ENCODE measurements at regions not wholly inside any gene's neighbourhood (a gene's known extent, or its start where the extent isn't known, plus 50 kb on each side); places are given as distances from the start of the nearest gene placed in this dataset.
"Not testable (repeated sequence)": the region's sequence is repeated elsewhere in the genome, so short reads cannot be mapped to it uniquely, and the experiment has no call there.

DNA sequence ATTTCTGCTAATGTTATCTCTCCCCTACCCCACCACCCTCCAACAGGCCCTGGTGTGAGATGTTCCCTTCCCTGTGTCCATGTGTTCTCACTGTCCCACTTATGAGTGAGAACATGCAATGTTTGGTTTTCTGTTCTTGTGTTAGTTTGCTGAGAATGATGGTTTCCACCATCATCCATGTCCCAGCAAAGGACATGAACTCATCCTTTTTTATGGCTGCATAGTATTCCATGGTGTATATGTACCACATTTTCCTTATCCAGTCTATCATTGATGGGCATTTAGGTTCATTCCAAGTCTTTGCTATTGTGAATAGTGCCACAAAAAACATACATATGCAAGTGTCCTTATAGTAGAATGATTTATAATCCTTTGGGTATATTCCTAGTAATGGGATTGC lies 104.5 kb downstream of the ZNF33B start:
- not testable (repeated sequence) for DNase-seq

DNA sequence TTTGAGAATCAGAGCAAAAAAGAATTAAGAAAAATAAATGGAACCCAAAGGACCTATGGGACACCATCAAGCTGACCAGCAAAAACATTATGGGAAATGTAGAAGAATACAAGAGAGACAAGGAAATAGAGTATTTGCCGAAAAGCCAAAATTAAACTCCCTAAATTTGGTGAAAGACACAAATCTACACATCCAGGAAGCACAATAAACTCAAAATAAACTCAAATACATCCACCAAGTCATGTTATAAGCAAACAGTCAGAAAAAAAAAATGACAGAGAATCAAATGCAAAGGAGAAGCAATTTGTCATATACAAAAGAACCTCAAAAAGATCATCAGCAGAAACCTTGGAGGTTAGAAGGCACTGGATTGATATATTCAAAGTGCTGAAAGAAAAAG lies 105.4 kb downstream of the ZNF33B start:
- DNase-seq = no peak

DNA sequence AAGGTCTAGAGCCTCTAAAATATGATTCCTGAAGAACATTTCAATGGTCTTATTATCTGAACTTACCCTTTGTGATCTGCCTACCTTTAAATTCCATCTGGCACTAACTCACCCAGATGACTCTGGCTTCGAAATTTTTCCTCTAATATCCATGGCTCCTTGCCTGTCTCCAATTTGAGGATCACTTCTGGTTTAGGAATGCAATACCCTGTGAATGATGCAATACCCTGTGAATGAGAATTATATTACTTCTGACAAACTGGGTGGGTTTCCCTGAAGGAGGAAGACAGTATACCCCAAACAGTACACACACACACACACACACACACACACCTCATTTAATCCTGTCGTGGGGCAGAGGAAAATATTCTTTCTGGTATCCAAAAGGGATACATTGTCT lies 115.3 kb downstream of the ZNF33B start:
- no peak for DNase-seq

DNA sequence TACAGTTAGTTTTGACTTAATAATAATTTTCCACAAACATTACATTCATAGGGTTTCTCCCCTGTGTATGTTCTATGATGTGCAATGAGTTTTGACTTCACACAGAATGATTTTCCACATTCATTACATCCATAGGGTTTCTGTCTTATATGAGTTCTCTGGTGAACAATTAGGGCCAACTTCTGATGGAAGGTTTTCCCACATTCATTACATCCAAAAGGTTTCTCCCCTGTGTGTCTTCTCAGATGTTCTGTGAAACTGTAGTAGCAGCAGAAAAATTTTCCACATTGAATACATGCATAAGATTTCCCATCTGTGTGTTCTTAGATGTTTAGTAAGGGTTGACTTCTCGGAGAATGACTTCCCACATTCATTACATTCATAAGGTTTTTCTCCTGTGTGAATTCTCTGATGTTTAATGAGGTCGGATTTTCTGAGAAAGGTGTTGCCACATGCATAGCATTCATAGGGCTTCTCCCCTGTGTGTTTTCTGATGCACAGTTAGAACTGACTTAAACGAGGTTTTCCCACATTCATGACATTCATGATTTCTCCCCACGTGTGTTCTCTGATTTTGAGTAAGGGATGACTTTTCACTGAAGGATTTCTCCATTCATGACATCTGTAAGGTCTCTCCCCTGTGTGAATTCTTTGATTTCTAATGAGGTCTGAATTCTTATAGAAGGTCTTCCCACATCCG lies 118.5 kb downstream of the ZNF33B start:
- DNase-seq = no peak

DNA sequence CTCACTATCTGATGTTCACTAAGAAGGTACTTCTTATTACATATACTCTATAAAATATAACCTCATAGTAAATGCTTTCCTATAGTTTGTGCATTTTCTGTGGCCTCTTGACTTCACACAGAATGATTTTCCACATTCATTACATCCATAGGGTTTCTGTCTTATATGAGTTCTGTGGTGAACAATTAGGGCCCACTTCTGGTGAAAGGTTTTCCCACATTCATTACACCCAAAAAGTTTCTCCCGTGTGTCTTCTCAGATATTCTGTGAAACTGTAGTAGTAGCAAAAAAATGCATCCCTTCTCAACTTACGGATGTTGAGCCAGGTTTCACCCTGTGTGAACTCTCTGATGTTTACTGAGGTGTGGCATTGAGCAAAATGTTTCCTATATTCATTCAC lies 119.3 kb downstream of the ZNF33B start:
- DNase-seq = no peak

DNA sequence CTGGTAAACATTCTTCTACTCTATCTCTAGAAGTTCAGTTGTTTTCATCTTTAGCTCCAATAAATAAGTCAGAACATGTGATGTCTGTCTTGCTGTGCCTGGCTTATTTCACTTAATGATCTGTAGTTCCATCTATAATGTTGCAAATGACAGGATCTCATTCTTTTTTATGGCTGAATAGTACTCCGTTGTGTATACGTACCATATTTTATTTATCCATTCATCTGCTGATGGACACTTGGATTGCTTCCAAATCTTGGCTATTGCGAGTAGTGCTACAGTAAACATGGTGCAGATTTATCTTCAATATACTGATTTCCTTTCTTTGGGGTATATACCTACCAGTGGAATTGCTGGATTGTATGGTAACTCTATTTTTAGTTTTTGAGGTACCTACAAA lies 124.4 kb downstream of the ZNF33B start:
- DNase-seq = no peak

DNA sequence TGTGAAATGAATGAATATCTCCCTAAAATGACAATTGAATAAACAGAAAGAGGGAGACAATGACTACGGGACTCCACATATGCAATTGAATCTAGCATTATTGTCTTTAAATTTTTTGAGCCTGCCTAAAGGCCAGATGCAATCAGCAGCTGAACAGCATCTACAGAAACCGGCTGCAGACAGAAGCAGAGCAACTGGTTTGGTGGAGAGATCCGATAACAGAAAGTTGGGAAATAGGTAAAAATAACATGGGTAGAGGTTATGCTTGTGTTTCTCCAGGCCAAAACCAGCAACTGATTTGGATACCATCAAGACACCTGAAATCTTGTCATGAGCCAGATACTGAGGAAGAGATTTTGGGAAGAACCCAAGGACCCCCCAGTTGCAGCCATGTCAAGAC lies 146.6 kb downstream of the ZNF33B start:
- no peak for DNase-seq

DNA sequence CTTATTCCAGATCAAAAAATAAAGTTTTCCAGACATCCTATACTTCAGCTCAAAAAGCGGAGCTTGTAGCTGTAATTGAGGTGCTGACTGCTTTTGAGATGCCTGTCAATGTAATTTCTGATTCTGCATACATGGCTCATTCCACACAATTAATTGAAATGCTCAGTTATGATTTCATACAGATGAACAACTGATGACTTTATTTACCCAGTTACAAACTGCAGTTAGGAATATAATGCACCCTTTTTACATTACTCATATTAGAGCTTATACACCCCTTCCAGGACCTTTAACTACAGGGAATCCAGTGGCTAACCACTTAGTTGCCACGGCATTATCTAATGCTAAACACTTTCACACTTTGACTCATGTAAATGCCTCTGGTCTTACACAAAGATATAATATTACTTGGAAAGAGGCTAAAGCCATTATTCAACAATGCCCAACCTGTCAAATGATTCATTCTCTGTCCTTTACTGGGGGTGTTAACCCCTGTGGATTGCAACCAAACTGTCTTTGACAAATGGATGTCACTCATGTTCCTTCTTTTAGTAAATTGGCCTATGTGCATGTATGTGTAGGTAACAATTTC lies 147.3 kb downstream of the ZNF33B start:
- no peak for DNase-seq

DNA sequence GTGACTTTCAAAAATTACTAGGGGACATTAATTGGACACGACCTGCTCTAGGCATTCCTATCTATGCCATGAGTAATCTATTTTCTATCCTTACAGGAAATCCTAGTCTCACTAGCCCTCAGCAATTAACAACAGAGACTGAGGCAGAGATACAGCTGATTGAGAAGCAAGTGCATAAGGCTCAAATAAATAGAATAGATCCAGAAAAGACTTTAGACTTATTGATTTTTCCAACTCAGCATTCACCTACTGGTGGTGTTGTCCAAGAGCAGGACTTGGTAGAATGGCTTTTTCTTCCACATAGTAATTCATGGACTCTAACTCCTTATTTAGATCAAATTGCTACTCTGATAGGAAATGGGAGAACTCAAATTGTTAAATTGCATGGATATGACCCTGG lies 148.0 kb downstream of the ZNF33B start:
- no peak for DNase-seq

DNA sequence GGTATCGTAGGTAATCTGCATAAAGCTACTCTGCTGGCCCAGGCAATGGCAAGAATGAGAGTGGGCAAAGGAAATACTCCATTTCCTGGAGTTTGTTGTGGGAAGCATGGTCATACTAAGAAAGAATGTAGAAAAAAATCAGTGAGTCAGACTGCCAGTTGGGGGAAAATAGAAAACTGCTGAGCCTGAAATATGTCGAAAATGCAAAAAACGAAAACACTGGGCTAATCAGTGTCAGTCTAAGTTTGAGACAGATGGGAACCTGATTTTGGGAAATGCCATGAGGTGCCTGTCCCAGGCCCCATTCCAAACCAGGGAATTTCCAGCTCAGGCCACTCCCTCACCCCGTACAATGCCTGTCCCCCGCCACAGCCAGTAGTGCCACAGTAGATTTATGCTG lies 150.0 kb downstream of the ZNF33B start:
- DNase-seq = no peak

DNA sequence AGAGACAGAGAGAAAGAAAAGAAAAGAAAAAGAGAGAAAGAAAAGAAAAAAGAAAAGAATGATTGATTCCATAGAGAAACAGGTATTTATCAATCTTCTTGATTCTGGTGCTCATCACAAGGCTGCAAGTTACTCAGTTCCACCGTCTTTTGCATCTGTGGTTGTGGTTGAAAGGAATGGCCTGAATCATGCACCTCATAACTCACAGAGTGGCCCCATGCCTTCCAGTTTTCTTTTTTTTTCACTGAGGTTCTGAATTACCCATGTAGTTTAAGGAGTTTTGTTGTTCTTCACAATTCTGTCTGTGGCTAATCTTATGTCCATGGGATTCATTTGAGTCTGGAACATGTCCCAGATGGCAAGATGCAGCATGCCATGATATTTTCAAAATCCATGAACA lies 156.0 kb downstream of the ZNF33B start:
- no peak for DNase-seq

DNA sequence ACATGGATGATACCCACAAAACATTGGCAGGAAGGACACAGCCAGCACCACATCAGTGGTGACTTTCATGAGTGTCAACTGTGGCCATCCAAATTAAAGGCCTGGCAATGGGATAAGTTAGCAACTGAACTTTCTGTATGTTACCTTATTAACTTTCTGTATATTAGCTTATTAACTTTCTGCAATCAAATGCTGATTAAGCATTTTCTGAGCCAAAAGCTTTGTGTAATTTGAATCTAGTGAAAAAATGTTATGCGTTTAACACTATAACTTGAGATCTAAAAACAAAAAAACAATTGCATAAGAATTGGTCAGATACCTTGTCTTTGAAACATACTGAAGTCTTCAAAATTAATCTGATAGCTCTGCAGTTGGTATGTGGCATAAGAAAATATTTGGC lies 159.3 kb downstream of the ZNF33B start:
- DNase-seq = no peak

DNA sequence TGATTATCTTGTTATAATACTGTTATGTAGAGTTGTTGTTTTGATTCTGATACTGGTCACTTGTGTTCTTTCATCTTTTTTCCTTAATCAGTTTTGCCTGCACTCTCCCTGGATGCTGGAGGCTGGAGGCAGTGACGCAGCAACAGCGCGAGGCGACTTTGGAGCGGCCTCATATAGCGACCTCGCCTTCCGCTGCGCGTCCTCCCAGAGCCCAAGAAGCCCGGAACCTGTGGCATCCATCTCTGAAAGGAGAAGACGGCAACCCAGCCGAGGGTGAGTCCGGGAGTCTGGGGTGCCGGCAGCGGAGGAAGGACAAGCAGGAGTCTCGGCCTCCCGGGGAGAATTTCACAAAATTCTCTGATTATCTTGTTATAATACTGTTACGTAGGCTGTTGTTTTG lies 161.2 kb downstream of the ZNF33B start:
- DNase-seq = no peak

DNA sequence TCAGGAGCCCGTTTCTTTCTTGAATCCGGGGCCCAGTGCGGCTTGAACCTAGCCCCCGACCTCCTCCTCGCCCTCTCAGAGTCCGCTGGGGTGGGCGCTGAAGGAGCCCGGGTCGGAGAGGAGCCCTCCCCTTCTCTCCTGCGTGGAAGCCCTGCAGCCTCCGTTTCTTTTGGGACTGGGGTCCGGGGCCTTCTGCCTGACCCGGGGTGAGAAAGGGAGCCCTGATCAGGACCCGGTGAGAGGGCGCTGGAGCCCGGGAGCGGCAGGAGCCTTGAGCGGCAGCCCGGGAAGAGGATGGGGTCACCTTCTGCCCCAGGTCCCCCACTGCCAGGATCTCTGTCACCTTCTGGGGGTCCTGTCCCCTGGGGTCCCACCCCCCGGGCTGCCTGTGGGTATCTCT lies 162.3 kb downstream of the ZNF33B start:
- no peak for DNase-seq

DNA sequence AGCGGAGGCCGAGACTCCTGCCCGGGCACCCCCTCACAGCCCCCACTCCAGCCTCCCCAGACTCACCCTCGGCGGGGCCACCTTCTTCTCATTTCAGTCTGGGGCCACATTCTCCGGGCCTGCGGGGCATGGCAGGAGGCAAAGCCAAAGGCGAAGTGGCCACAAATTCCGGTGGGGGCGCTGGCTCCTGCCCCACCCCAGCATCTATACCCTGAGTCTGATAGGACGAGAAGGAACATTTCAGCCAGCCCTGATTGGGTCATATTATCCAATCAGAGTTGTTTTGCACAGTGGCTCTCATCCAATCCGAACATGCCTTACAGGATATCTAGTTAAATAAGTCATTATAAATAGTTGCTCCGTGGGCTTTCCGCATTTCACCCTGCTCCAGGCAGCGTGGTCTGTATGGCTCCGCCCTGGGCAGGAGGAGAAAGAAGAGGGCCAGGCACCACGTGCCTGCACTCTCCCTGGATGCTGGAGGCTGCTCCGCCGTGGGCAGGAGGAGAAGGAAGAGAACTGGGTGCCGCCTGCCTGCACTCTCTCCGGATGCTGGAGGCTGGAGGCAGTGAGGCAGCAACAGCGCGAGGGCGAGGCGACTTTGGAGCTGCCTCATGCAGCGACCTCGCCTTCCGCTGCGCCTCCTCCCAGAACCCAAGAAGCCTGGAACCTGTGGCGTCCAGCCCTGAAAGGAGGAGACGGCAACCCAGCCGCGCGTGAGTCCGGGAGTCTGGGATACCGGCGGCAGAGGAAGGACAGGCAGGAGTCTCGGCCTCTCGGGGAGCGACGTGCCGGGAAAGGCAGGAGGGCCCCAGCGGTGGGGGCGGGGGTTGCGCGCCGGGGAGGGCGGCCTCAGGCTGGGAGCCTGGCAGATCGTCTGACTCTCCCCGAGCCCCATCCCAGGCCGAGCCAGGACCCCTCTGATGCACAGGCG lies 162.9 kb downstream of the ZNF33B start:
- peak; percentile 69 for DNase-seq

DNA sequence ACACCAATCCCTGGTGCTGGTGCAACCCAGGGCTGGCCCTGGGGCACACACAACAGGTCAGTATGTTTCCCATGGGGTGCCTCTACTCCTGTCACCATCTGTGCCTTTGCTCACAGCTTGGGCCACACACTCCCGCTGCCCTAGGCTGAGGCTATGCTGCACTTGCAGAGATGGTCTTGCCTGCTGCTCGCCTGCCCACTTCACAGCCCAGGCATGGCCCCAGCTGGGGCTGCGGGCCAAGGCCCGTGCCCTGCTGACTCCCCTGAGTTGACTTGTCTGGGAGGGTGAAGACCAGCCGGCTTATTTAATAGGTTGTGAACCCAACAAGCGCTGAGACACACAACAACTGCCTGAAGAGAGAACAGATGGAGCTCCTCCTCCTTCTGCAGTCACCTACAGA lies 184.1 kb downstream of the ZNF33B start:
- no peak for DNase-seq

DNA sequence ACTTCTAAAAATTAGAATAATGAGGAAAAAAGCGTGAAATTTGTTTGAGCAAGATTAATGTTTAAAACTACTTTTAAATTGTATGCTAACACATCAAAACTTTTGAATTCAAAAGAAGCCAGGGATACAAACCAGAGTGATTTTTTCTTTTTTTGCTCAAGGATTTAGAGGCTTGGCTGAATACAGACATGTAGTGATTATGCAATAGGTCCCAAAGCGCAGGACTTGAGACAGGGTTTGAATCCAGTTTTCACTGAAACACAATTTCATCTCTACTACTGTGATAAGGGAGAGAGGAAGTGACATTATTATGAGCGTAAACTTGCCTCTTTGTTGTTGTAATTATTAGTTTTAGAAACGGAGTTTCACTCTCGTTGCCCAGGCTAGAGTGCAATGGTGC lies 207.3 kb downstream of the ZNF33B start:
- DNase-seq = no peak

DNA sequence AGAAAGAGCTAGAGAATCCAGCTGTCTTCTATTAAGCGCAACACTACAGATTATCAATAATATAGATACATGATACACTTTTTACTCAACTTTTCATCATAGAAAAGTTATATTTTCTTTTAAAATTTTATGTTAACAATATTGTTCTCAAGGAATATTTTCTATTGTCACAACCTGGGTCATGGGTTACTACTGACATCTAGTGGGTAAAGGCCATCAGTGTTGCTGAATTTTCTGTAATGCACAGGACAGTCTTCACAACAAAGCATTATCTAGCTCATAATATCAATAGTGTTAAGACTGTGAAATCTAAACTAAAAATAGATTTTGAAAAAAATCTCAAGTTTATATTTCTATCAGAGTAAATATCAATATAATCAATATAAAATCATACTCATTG lies 209.8 kb downstream of the ZNF33B start:
- no peak for DNase-seq

DNA sequence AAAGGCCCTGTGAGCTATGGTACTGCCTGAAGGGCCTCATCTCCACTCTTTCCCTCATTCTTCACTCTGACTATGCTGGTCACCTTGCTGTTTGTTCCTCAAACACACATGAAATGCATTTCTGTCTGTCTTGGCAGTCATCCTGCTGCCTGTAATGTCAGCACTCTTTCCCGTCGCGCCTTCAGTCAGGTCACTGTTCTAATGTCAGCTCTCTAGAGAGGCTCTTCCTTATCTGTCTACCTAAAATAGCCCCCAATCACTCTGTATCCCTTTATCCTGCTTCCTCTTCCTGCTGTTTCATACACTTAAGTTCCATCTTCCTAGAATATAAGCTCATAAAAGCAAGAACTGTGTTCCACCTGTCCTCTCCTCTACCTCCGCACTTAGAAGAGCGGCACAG lies 215.5 kb downstream of the ZNF33B start:
- no peak for DNase-seq

DNA sequence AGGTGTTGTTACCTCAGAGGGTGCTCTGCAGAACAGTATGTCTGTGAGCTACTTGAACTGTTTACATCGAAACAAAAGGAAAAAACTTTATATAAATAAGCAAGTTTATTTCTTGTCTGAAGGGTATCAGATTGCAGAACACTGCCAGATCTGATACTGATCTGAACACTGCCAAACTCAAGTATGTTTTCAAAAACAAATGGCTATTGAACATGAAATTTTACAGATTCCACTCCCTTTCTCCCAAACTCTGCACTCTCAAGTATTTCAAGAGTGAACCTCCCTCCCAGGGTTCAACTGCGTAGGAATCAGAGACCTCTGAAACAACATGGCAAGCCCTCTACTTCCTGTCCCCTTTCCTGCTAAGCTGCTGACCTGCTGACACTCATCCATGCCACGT lies 216.6 kb downstream of the ZNF33B start:
- DNase-seq = no peak

DNA sequence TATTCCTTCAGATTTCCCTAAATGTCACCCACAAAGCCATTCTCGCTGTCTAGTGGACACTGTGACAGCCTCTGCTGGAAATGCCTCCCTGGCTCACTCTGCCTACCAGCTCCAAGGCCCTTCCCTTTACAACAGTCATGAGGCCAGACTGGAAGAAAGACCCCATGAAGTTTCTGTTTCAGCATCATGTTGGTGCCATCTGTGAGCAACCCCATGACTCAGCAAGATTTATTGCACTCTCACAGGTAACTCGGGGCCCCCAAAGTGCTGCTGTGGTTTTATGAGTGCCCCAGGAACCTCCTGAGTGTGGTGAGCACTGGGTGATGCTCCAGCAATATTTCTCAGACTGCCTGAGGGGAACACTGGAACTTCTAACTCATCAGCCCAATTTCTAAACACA lies 218.6 kb downstream of the ZNF33B start:
- DNase-seq = no peak

DNA sequence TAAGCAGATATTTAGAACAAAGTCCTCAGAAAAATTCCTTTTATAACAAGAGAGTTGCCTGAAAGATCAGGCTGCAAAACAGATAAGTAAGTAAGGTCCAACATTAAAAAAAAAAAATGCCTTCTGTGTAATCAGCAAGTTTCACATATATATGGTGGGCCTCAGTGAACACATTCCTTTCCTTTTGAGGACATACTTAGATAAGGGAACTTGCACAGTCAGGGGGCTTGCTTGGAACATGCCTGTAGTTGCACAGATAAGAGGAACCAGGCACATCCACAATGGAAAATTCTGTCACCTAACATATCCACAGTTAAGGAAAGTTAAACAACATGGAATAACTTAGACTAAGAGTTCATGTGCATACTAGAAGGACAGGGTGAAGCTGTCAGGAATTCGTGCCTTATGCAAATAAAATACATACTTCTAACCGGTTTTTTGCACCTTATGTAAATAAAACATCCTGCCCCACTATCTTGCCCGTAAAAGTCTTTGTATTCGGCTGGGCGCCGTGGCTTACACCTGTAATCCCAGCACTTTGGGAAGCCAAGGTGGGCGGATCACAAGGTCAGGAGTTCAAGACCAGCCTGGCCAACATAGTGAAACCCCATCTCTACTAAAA lies 257.3 kb downstream of the ZNF33B start:
- no peak for DNase-seq

DNA sequence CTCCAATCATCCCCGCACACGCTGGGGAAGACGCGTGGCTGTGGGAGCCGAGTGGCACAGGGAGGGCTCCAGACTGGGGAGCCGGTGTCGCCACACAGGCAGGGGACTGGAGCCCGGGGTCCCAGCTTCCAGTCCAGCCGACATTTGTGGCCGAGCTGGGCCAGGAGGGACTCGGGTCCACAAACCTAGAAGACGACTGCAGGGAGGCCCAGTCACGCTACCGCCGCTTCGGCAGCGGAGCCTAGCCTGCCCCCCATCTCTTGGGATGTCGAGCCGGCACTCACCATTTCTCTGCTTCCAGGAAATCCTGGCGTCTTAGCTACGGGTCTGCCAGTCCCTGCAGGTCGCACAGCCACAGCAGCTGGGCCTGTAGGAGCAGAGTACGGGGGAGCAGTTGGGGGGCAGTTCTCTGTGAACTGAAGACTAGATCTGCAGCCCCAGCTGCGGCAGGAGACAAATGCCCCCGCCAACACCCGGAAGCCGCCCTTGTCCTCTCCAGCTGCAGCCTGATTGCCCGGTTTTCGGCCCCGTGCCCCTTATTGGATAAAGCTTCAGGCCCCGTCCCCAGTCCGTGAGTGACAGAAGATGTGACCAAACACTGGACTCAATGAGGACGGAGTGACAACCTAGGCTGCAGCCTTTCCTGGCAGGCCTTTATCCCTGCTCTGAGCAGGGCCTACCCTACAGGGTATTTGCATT lies 270.7 kb downstream of the ZNF33B start:
- peak; percentile 84 for DNase-seq
